ENCODE measurements at regions not wholly inside any gene's neighbourhood (a gene's known extent, or its start where the extent isn't known, plus 50 kb on each side); places are given as distances from the start of the nearest gene placed in this dataset.

DNA sequence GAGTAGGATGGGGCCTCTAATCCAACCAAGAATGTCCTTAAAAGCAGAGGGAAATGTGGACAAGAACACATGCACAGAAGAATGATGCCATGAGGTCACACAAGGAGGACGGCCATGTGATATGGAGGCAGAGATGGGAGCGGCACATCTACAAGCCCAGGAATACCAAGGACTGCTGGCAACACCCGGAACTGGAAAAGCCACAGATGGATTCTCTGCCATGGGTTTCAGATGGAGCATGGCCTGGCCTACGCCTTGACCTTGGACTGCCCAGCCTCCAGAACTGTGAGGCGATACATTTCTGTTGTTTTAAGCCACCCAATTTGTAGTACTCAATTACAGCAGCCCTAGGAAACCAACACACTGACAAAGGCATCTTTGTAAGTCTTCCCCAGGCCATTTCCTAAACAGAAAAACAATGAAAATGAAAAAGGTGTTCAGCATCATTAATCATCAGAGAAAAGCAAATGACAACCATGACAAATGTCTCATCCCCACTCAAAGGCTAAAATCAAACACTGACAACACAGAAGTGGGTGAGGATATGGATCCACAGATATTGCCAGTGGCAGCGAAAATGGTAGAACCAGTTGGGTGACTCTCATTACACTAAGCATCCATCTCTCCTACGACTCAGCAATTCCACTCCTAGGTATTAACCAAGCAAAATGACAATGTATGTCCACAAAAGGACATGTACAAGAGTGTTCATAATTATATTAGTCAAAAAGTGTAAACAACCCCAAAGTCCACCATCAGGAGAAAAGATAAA is 76.9 kb upstream of the CNEP1R1 start:
- no peak for TF ChIP-seq CTCF (IDR thresholded peaks at IDR 0.05)
- no peaks in the 10 kb centered on the region for H3K9me3 ChIP-seq (ENCODE audit: control insufficient read depth, low read length)

DNA sequence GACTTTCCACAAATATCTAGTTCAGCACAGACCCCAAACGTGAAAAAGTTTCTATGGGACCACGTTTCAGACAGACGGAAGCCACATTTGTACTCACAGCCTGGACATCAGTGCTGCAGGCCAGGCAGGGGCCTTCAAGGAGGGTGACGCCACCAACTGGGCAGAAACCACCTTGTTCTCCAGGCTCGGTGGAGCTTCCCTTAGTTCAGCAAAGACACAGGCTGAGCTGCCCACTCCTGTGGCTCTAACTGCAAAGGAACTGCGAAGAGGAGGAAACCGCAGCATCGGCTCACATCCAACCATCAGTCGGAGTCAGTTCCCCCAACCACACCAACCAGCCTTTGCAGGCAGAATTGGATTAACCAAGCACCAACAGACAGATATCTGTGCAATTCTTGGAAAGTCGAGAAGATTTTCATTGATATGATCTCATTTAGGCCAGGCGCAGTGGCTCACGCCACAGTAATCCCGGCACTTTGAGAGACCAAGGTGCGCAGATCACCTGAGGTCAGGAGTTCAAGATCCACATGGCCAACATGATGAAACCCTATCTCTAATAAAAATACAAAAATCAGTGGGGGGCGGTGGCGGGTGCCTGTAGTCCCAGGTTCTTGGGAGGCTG is 73.3 kb upstream of the CNEP1R1 start:
- no peak for TF ChIP-seq CTCF (IDR thresholded peaks at IDR 0.05)
- Histone ChIP-seq H3K27ac (no peak overlapping the region), H3K9me3 (ENCODE audit: control insufficient read depth, low read length) (no peaks in the 10 kb centered on the region), H3K9ac (no peak overlapping the region), H3K79me2 (no peaks in the 10 kb centered on the region), H3K36me3 (ENCODE audit: control insufficient read depth, insufficient read depth, low read length) (no peaks in the 10 kb centered on the region), H2AFZ (no peak overlapping the region), H3K4me2 (ENCODE audit: low read length) (no peak overlapping the region), H3K4me3 (ENCODE audit: low read depth, low read length) (no peak overlapping the region), H3K4me1 (no peaks in the 10 kb centered on the region), H3K27me3 (ENCODE audit: control insufficient read depth, insufficient read depth, low read length) (no peaks in the 10 kb centered on the region)

More for the DNA sequence above, 76.9 kb upstream of the CNEP1R1 start:
- Histone ChIP-seq H3K36me3 (ENCODE audit: control insufficient read depth, insufficient read depth, low read length) (no peaks in the 10 kb centered on the region), H3K27ac (no peak overlapping the region), H3K4me3 (ENCODE audit: low read depth, low read length) (no peak overlapping the region), H3K9ac (no peak overlapping the region), H3K79me2 (no peaks in the 10 kb centered on the region), H2AFZ (no peak overlapping the region), H3K27me3 (ENCODE audit: control insufficient read depth, insufficient read depth, low read length) (no peaks in the 10 kb centered on the region), H3K4me1 (no peaks in the 10 kb centered on the region), H3K4me2 (ENCODE audit: low read length) (no peak overlapping the region)

GRCh38 chr16:49952386-49952785 is 72.6 kb upstream of the CNEP1R1 start:
- no peaks in the 10 kb centered on the region for H3K27me3 ChIP-seq (ENCODE audit: control insufficient read depth, insufficient read depth, low read length)
- no peak overlapping the region for H2AFZ ChIP-seq
- H3K4me2 ChIP-seq (ENCODE audit: low read length), result no peak overlapping the region
- no peaks in the 10 kb centered on the region for H3K9me3 ChIP-seq (ENCODE audit: control insufficient read depth, low read length)
- H3K79me2 ChIP-seq, result no peaks in the 10 kb centered on the region
- no peaks in the 10 kb centered on the region for H3K4me1 ChIP-seq
- no peaks in the 10 kb centered on the region for H3K36me3 ChIP-seq (ENCODE audit: control insufficient read depth, insufficient read depth, low read length)
- H3K9ac ChIP-seq, result no peak overlapping the region
- H3K27ac ChIP-seq, result no peak overlapping the region
- no peak overlapping the region for H3K4me3 ChIP-seq (ENCODE audit: low read depth, low read length)
- TF ChIP-seq CTCF (IDR thresholded peaks at IDR 0.05), result no peak

GRCh38 chr16:49953090-49953489 is 71.9 kb upstream of the CNEP1R1 start:
- no peak for TF ChIP-seq CTCF (IDR thresholded peaks at IDR 0.05)
- H3K4me1 ChIP-seq, result no peaks in the 10 kb centered on the region
- H3K4me3 ChIP-seq (ENCODE audit: low read depth, low read length), result no peak overlapping the region
- H3K27me3 ChIP-seq (ENCODE audit: control insufficient read depth, insufficient read depth, low read length), result no peaks in the 10 kb centered on the region
- H2AFZ ChIP-seq, result no peak overlapping the region
- H3K27ac ChIP-seq, result no peak overlapping the region
- no peaks in the 10 kb centered on the region for H3K36me3 ChIP-seq (ENCODE audit: control insufficient read depth, insufficient read depth, low read length)
- H3K4me2 ChIP-seq (ENCODE audit: low read length), result no peak overlapping the region
- no peaks in the 10 kb centered on the region for H3K9me3 ChIP-seq (ENCODE audit: control insufficient read depth, low read length)
- no peaks in the 10 kb centered on the region for H3K79me2 ChIP-seq
- H3K9ac ChIP-seq, result no peak overlapping the region

All from parathyroid adenoma (tissue), 2 donors.